ENCODE measurements at regions not wholly inside any gene's neighbourhood (a gene's known extent, or its start where the extent isn't known, plus 50 kb on each side); places are given as distances from the start of the nearest gene placed in this dataset.

- no peak overlapping the region for H3K4me3 ChIP-seq (ENCODE audit: insufficient read depth, low read depth, low read length)
- no peaks in the 10 kb centered on the region for H3K4me1 ChIP-seq (ENCODE audit: control insufficient read depth, insufficient read depth, low read length)
- WGBS, 2 experiments: 94 to 95% methylated on average over 4 of the region's 4 CpGs
- H3K27me3 ChIP-seq (ENCODE audit: control insufficient read depth, insufficient read depth, low read length, poor library complexity, severe bottlenecking): no peaks in the 10 kb centered on the region
- no peaks in the 10 kb centered on the region for H3K9me3 ChIP-seq (ENCODE audit: control insufficient read depth, low read length)
- no peaks in the 10 kb centered on the region for H3K36me3 ChIP-seq (ENCODE audit: control insufficient read depth, insufficient read depth, low read length)
- no peak overlapping the region for H3K27ac ChIP-seq (ENCODE audit: insufficient read depth, low read depth, low read length, poor library complexity, severe bottlenecking)
Measured at GRCh38 chr13:107018285-107018684, 450.3 kb upstream of the ARGLU1 start.

GRCh38 chr13:107006661-107007060, 438.7 kb upstream of the ARGLU1 start:
- 94 to 95% methylated on average over 1 to 2 of the region's 2 CpGs for WGBS, 2 experiments

GRCh38 chr13:107005577-107005976, 437.6 kb upstream of the ARGLU1 start:
- WGBS, 2 experiments: 92 to 93% methylated on average over 4 of the region's 4 CpGs
- Histone ChIP-seq H3K4me3 (ENCODE audit: insufficient read depth, low read depth, low read length) (no peak overlapping the region), H3K27me3 (ENCODE audit: control insufficient read depth, insufficient read depth, low read length, poor library complexity, severe bottlenecking) (no peaks in the 10 kb centered on the region), H3K27ac (ENCODE audit: insufficient read depth, low read depth, low read length, poor library complexity, severe bottlenecking) (no peak overlapping the region), H3K36me3 (ENCODE audit: control insufficient read depth, insufficient read depth, low read length) (no peaks in the 10 kb centered on the region), H3K4me1 (ENCODE audit: control insufficient read depth, insufficient read depth, low read length) (no peaks in the 10 kb centered on the region), H3K9me3 (ENCODE audit: control insufficient read depth, low read length) (no peaks in the 10 kb centered on the region)

More at GRCh38 chr13:107006661-107007060, 438.7 kb upstream of the ARGLU1 start:
- Histone ChIP-seq H3K27me3 (ENCODE audit: control insufficient read depth, insufficient read depth, low read length, poor library complexity, severe bottlenecking) (no peaks in the 10 kb centered on the region), H3K4me1 (ENCODE audit: control insufficient read depth, insufficient read depth, low read length) (no peaks in the 10 kb centered on the region), H3K27ac (ENCODE audit: insufficient read depth, low read depth, low read length, poor library complexity, severe bottlenecking) (no peak overlapping the region), H3K9me3 (ENCODE audit: control insufficient read depth, low read length) (no peaks in the 10 kb centered on the region), H3K36me3 (ENCODE audit: control insufficient read depth, insufficient read depth, low read length) (no peaks in the 10 kb centered on the region), H3K4me3 (ENCODE audit: insufficient read depth, low read depth, low read length) (no peak overlapping the region)

- Histone ChIP-seq H3K27ac (ENCODE audit: insufficient read depth, low read depth, low read length, poor library complexity, severe bottlenecking) (no peak overlapping the region), H3K9me3 (ENCODE audit: control insufficient read depth, low read length) (no peaks in the 10 kb centered on the region), H3K4me3 (ENCODE audit: insufficient read depth, low read depth, low read length) (no peak overlapping the region), H3K4me1 (ENCODE audit: control insufficient read depth, insufficient read depth, low read length) (no peaks in the 10 kb centered on the region), H3K27me3 (ENCODE audit: control insufficient read depth, insufficient read depth, low read length, poor library complexity, severe bottlenecking) (no peaks in the 10 kb centered on the region), H3K36me3 (ENCODE audit: control insufficient read depth, insufficient read depth, low read length) (no peaks in the 10 kb centered on the region)
- WGBS, 2 experiments: 84 to 95% methylated on average over 2 to 3 of the region's 3 CpGs
Measured at GRCh38 chr13:107003911-107004310, 436.0 kb upstream of the ARGLU1 start.

GRCh38 chr13:106998664-106999063, 430.7 kb upstream of the ARGLU1 start:
- Histone ChIP-seq H3K4me1 (ENCODE audit: control insufficient read depth, insufficient read depth, low read length) (no peaks in the 10 kb centered on the region), H3K27ac (ENCODE audit: insufficient read depth, low read depth, low read length, poor library complexity, severe bottlenecking) (no peak overlapping the region), H3K9me3 (ENCODE audit: control insufficient read depth, low read length) (no peaks in the 10 kb centered on the region), H3K27me3 (ENCODE audit: control insufficient read depth, insufficient read depth, low read length, poor library complexity, severe bottlenecking) (no peaks in the 10 kb centered on the region), H3K4me3 (ENCODE audit: insufficient read depth, low read depth, low read length) (no peak overlapping the region), H3K36me3 (ENCODE audit: control insufficient read depth, insufficient read depth, low read length) (no peaks in the 10 kb centered on the region)
- WGBS, 2 experiments: 94 to 97% methylated on average over 5 of the region's 5 CpGs

- Histone ChIP-seq H3K9me3 (ENCODE audit: control insufficient read depth, low read length) (no peaks in the 10 kb centered on the region), H3K27ac (ENCODE audit: insufficient read depth, low read depth, low read length, poor library complexity, severe bottlenecking) (no peak overlapping the region), H3K4me1 (ENCODE audit: control insufficient read depth, insufficient read depth, low read length) (no peaks in the 10 kb centered on the region), H3K4me3 (ENCODE audit: insufficient read depth, low read depth, low read length) (no peak overlapping the region), H3K27me3 (ENCODE audit: control insufficient read depth, insufficient read depth, low read length, poor library complexity, severe bottlenecking) (no peaks in the 10 kb centered on the region), H3K36me3 (ENCODE audit: control insufficient read depth, insufficient read depth, low read length) (no peaks in the 10 kb centered on the region)
- 90 to 97% methylated on average over 4 of the region's 4 CpGs for WGBS, 2 experiments
Measured at GRCh38 chr13:106997696-106998095, 429.8 kb upstream of the ARGLU1 start.

GRCh38 chr13:106996867-106997618, 429.1 kb upstream of the ARGLU1 start:
- H3K27ac ChIP-seq (ENCODE audit: insufficient read depth, low read depth, low read length, poor library complexity, severe bottlenecking): no peak overlapping the region
- H3K27me3 ChIP-seq (ENCODE audit: control insufficient read depth, insufficient read depth, low read length, poor library complexity, severe bottlenecking): no peaks in the 10 kb centered on the region
- H3K4me1 ChIP-seq (ENCODE audit: control insufficient read depth, insufficient read depth, low read length): no peaks in the 10 kb centered on the region
- WGBS, 2 experiments: 95 to 100% methylated on average over 2 of the region's 2 CpGs
- H3K36me3 ChIP-seq (ENCODE audit: control insufficient read depth, insufficient read depth, low read length): no peaks in the 10 kb centered on the region
- H3K4me3 ChIP-seq (ENCODE audit: insufficient read depth, low read depth, low read length): no peak overlapping the region
- no peaks in the 10 kb centered on the region for H3K9me3 ChIP-seq (ENCODE audit: control insufficient read depth, low read length)

- H3K27ac ChIP-seq (ENCODE audit: insufficient read depth, low read depth, low read length, poor library complexity, severe bottlenecking): no peak overlapping the region
- H3K27me3 ChIP-seq (ENCODE audit: control insufficient read depth, insufficient read depth, low read length, poor library complexity, severe bottlenecking): no peaks in the 10 kb centered on the region
- no peaks in the 10 kb centered on the region for H3K9me3 ChIP-seq (ENCODE audit: control insufficient read depth, low read length)
- H3K36me3 ChIP-seq (ENCODE audit: control insufficient read depth, insufficient read depth, low read length): no peaks in the 10 kb centered on the region
- H3K4me3 ChIP-seq (ENCODE audit: insufficient read depth, low read depth, low read length): no peak overlapping the region
- 100% methylated on average over 1 of the region's 1 CpG; no CpG with 5 or more reads in 1 of the 2 experiments for WGBS, 2 experiments
- H3K4me1 ChIP-seq (ENCODE audit: control insufficient read depth, insufficient read depth, low read length): peaks cover 5% of the 10 kb centered on the region
Measured at GRCh38 chr13:106990594-106990993, 422.7 kb upstream of the ARGLU1 start.

GRCh38 chr13:106989876-106990275, 421.9 kb upstream of the ARGLU1 start:
- Histone ChIP-seq H3K27me3 (ENCODE audit: control insufficient read depth, insufficient read depth, low read length, poor library complexity, severe bottlenecking) (no peaks in the 10 kb centered on the region), H3K4me3 (ENCODE audit: insufficient read depth, low read depth, low read length) (no peak overlapping the region), H3K4me1 (ENCODE audit: control insufficient read depth, insufficient read depth, low read length) (peaks cover 5% of the 10 kb centered on the region), H3K9me3 (ENCODE audit: control insufficient read depth, low read length) (no peaks in the 10 kb centered on the region), H3K36me3 (ENCODE audit: control insufficient read depth, insufficient read depth, low read length) (no peaks in the 10 kb centered on the region), H3K27ac (ENCODE audit: insufficient read depth, low read depth, low read length, poor library complexity, severe bottlenecking) (no peak overlapping the region)
- 75 to 92% methylated on average over 3 of the region's 3 CpGs for WGBS, 2 experiments

GRCh38 chr13:106987427-106987785, 419.5 kb upstream of the ARGLU1 start:
- H3K27me3 ChIP-seq (ENCODE audit: control insufficient read depth, insufficient read depth, low read length, poor library complexity, severe bottlenecking): no peaks in the 10 kb centered on the region
- H3K9me3 ChIP-seq (ENCODE audit: control insufficient read depth, low read length): no peaks in the 10 kb centered on the region
- H3K4me3 ChIP-seq (ENCODE audit: insufficient read depth, low read depth, low read length): no peak overlapping the region
- no peaks in the 10 kb centered on the region for H3K36me3 ChIP-seq (ENCODE audit: control insufficient read depth, insufficient read depth, low read length)
- H3K4me1 ChIP-seq (ENCODE audit: control insufficient read depth, insufficient read depth, low read length): peaks cover 5% of the 10 kb centered on the region
- 92 to 93% methylated on average over 5 of the region's 5 CpGs for WGBS, 2 experiments
- H3K27ac ChIP-seq (ENCODE audit: insufficient read depth, low read depth, low read length, poor library complexity, severe bottlenecking): no peak overlapping the region
